Fibroblast of mammary gland (primary cell): ENCODE measurements at regions not wholly inside any gene's neighbourhood (a gene's known extent, or its start where the extent isn't known, plus 50 kb on each side); places are given as distances from the start of the nearest gene placed in this dataset.

ENCODE experiments used
- DNase-seq: peaks from one replicate; pipeline ENCODE4 v3.0.0-alpha.2; 2010; ENCODE audit warnings: low read depth
- H3K4me3 ChIP-seq: 2 replicates; pipeline ENCODE4 v1.5.1; 2011; ENCODE audit warnings: low read depth, mild to moderate bottlenecking, low read length, moderate library complexity; ENCODE audit not compliant: control insufficient read depth
- TF ChIP-seq, protein P1 (sequence below): conservative IDR thresholded peaks from 2 replicates; pipeline ENCODE4 v1.5.1; 2011; ENCODE audit warnings: low read depth, low read length, inconsistent platforms; ENCODE audit not compliant: control insufficient read depth, insufficient read depth

DNA sequence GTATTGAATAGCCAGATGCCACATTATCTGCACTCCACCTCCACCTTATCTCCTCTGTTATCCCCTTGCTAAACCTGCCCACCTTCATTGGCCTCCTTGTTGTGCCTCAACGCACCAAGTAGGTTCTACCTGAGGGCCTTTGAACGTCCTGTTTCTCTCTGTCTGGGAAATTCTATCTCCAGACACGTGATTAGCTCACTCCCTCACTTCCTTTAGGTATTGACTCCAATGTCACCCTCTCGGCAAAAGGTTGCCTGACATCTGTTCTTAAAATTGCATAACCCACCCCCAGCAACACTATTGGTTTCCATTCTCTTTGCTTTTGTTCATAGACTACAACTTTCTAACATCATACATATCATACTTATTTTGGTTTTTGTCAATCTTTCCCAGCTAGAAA, 56.5 kb upstream of the MEDAG start:
- no peak for DNase-seq
- TF ChIP-seq, protein P1, sequence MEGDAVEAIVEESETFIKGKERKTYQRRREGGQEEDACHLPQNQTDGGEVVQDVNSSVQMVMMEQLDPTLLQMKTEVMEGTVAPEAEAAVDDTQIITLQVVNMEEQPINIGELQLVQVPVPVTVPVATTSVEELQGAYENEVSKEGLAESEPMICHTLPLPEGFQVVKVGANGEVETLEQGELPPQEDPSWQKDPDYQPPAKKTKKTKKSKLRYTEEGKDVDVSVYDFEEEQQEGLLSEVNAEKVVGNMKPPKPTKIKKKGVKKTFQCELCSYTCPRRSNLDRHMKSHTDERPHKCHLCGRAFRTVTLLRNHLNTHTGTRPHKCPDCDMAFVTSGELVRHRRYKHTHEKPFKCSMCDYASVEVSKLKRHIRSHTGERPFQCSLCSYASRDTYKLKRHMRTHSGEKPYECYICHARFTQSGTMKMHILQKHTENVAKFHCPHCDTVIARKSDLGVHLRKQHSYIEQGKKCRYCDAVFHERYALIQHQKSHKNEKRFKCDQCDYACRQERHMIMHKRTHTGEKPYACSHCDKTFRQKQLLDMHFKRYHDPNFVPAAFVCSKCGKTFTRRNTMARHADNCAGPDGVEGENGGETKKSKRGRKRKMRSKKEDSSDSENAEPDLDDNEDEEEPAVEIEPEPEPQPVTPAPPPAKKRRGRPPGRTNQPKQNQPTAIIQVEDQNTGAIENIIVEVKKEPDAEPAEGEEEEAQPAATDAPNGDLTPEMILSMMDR, result no peak
- no peak overlapping the region for H3K4me3 ChIP-seq

DNA sequence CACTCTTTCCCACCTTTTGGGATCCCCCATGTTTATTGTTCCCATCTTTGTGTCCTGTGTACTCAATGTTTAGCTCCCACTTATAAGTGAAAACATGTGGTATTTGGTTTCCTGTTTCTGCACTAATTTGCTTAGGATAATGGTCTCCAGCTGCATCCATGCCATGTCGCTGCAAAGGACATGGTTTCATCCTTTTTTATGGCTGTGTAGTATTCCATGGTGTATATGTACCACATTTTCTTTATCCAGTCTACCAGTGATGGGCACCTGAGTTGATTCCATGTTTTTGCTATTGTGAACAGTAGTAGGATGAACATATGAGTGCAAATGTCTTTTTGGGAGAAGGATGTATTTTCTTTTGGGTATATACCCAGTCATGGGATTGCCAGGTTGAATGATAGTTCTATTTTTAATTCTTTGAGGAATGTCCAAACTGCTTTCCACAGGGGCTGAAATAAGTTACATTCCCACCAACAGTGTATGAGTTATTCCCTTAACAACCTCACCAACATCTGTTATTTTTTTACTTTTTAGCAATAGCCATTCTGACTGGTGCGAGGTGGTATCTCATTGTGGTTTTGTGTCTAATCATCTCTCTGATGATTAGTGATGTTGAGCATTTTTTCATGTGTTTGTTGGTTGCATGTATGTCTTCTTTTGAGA, 55.7 kb upstream of the MEDAG start:
- DNase-seq, result peak; percentile 66
- H3K4me3 ChIP-seq, result no peak overlapping the region

DNA sequence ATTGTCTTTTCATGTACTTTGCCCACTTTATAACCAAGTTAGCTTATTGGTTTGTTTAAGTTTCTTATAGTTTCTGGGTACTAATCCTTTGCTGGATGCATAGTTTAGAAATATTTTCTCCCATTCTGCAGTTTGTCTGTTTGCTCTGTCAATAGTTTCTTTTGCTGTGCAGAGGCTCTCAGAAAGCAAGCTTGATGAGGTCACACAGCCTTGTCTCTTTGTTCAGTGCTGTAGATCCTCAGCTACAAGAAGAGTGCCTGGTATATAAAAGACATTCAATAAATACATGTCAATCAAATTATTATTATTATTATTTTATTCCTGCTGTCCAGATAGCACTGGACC, 55.2 kb upstream of the MEDAG start:
- no peak for DNase-seq
- no peak overlapping the region for H3K4me3 ChIP-seq
- TF ChIP-seq, protein P1, result no peak

More for the DNA sequence above, 55.7 kb upstream of the MEDAG start:
- TF ChIP-seq, protein P1, result no peak

DNA sequence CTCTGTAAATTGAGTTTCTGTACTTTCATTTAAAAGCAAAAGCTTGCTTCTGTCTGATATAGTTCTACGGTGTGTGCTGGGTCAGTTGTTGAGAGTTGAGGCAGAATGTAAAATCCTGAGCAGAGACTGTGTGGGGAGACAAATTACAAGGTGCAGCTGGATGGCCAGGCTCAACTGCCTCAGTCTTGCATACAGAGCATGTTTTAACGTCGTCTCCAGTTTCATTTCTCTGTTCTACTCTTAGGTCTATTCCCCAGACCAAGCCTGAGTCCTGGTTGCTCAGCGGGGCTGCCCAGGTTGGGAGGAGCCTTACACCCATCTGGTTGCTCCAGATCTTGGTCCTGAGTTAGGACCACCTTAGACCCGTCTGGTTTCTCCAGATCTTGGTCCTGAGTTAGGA, 54.4 kb upstream of the MEDAG start:
- TF ChIP-seq, protein P1, result no peak
- H3K4me3 ChIP-seq, result no peak overlapping the region
- no peak for DNase-seq

DNA sequence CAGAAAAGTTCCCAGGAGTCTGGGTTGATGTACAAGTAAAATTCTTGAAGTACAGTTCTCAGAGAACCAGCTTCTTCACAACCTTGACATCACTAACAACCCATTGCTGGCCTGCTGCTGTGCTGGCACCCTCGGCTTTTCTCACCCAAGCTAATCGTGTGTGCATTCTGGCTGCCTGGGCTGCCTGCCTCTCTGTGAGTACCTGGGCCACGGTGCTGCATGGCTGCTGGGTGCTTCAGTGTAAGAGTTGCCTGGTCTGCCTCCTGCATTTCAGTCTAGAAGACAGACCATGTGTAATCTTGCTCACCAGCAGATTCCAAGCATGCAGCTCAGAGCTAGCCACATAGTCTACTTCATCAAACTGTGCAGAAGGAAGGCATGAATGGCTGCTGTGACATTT, 50.5 kb upstream of the MEDAG start:
- no peak for DNase-seq

DNA sequence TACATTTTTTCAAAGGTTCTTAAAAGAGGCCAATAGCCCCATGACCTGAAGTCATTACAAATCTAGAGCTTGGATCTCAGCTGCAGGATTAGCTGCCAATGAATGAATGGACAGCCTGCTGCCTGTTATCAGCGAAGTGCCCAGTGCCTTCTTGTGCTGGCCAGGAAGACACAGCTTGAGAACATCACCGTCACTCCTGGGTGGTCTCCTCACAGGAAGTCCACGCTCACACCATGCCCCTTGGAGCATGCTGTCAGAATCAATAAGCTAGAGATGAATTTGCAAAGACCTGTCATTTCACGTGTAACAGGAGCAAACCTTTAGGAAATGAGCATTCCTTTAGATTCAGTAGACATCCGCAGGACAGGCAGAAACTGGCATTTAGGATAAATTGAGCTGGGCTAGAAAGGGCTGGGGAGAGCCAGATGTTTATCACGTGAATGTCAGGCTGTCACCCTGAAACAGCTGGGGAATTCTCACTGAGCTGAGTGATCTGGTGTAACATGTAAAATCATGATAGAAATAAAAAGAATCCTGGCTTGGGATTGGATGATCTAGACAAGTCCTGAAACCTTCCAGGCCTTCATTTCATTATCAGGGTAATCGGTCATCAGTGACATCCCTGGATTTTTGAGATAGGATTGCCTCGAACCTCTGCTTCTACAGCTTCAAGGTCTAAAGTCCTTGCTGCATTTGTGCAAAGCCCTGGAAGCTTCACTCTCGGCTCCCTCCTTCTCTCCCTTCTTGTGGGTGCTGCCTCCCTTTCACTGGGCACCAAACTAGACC, 49.9 kb upstream of the MEDAG start:
- TF ChIP-seq, protein P1, result no peak
- DNase-seq, result no peak
- no peak overlapping the region for H3K4me3 ChIP-seq

More for the DNA sequence above, 50.5 kb upstream of the MEDAG start:
- TF ChIP-seq, protein P1, result no peak
- H3K4me3 ChIP-seq, result no peak overlapping the region
